Astrocyte (in vitro differentiated cells and primary cell): ENCODE measurements at regions not wholly inside any gene's neighbourhood (a gene's known extent, or its start where the extent isn't known, plus 50 kb on each side); places are given as distances from the start of the nearest gene placed in this dataset.

Experiments used
- DNase-seq: peaks from one replicate; pipeline ENCODE4 v3.0.0-alpha.2; 2010; ENCODE audit warnings: low read depth
- FAIRE-seq: peaks from 2 replicates; lab custom pipeline; 2011; peaks lifted over from hg19 to GRCh38; lab: Jason Lieb, UNC
- H2AFZ ChIP-seq: 2 replicates; pipeline ENCODE4 v1.6.0; 2012; ENCODE audit warnings: low read depth, low read length, inconsistent platforms
- H3K27ac ChIP-seq: 2 replicates; pipeline ENCODE4 v1.5.1; 2011; ENCODE audit warnings: low read depth, low read length, inconsistent platforms
- H3K27me3 ChIP-seq: 2 replicates; pipeline ENCODE4 v1.6.0; 2011; ENCODE audit warnings: low read length, inconsistent platforms; ENCODE audit not compliant: insufficient read depth
- H3K36me3 ChIP-seq: 2 replicates; pipeline ENCODE4 v1.5.1; 2011; ENCODE audit warnings: low read length, inconsistent platforms; ENCODE audit not compliant: insufficient read depth
- H3K4me1 ChIP-seq: 2 replicates; pipeline ENCODE4 v1.5.1; 2011; ENCODE audit warnings: low read length, inconsistent platforms; ENCODE audit not compliant: insufficient read depth
- H3K4me2 ChIP-seq: 2 replicates; pipeline ENCODE4 v1.6.0; 2012; ENCODE audit warnings: low read length, inconsistent platforms
- H3K4me3 ChIP-seq: 2 replicates; pipeline ENCODE4 v1.5.1; 2011; ENCODE audit warnings: low read depth, mild to moderate bottlenecking, low read length, inconsistent platforms; ENCODE audit not compliant: insufficient read depth
- H3K79me2 ChIP-seq: 2 replicates; pipeline ENCODE4 v1.6.0; 2012; ENCODE audit warnings: mild to moderate bottlenecking, low read length, inconsistent platforms; ENCODE audit not compliant: insufficient read depth
- H3K9ac ChIP-seq: 2 replicates; pipeline ENCODE4 v1.6.0; 2012; ENCODE audit warnings: mild to moderate bottlenecking, low read length, inconsistent platforms
- H3K9me3 ChIP-seq: 2 replicates; pipeline ENCODE4 v1.5.1; 2012; ENCODE audit warnings: low read depth, mild to moderate bottlenecking, low read length, inconsistent platforms; ENCODE audit not compliant: insufficient read depth
- H4K20me1 ChIP-seq: 2 replicates; pipeline ENCODE4 v1.6.0; 2012; ENCODE audit warnings: low read length, inconsistent platforms; ENCODE audit not compliant: insufficient read depth
- H3K27ac Mint-ChIP-seq: one replicate; pipeline ENCODE4 v1.8.0; 2021; ENCODE audit warnings: mild to moderate bottlenecking, mixed read lengths; ENCODE audit not compliant: unreplicated experiment
- H3K27me3 Mint-ChIP-seq: one replicate; pipeline ENCODE4 v1.8.0; 2021; ENCODE audit warnings: low read depth, mixed read lengths; ENCODE audit not compliant: unreplicated experiment
- H3K36me3 Mint-ChIP-seq: one replicate; pipeline ENCODE4 v1.8.0; 2021; ENCODE audit warnings: low read depth, mixed read lengths; ENCODE audit not compliant: unreplicated experiment
- H3K4me1 Mint-ChIP-seq: one replicate; pipeline ENCODE4 v1.8.0; 2021; ENCODE audit warnings: low read depth, mixed read lengths; ENCODE audit not compliant: unreplicated experiment
- H3K4me3 Mint-ChIP-seq: one replicate; pipeline ENCODE4 v1.8.0; 2021; ENCODE audit warnings: mild to moderate bottlenecking, moderate library complexity, mixed read lengths; ENCODE audit not compliant: unreplicated experiment
- H3K9me3 Mint-ChIP-seq: one replicate; pipeline ENCODE4 v1.8.0; 2021; ENCODE audit warnings: mild to moderate bottlenecking, mixed read lengths; ENCODE audit not compliant: unreplicated experiment
- EZH2 ChIP-seq: IDR thresholded peaks from 2 replicates; pipeline ENCODE4 v1.6.1; 2012; ENCODE audit warnings: mild to moderate bottlenecking, low read length, inconsistent platforms; ENCODE audit not compliant: insufficient read depth
- TF ChIP-seq, protein P1 (sequence below): IDR thresholded peaks from 2 replicates; pipeline ENCODE4 v1.5.1; 2011; ENCODE audit warnings: low read depth, mild to moderate bottlenecking, inconsistent platforms, low read length, moderate library complexity; ENCODE audit not compliant: insufficient read depth

DNA sequence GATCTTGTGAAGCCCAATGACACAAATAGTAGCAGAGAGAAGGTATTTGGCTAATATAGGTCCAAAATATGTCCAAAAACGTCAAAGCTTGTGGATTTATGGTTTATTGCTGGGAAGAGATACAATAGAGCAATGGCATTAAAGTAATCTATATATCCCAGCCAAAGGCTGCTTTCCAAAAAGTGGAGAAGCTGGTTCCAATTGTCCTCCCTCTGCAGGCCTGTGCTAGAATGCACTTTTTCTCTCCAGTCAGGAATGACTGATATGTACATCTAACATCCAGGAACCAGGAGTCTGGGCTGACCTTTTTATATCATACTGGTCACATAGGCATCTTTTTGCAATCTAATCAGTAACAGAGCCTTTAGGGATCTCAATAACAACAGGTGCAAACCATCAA lies 167.1 kb upstream of the FAM3C start:
- H3K4me3 Mint-ChIP-seq = no peak overlapping the region
- no peaks in the 10 kb centered on the region for H3K9me3 Mint-ChIP-seq
- FAIRE-seq = no peak
- TF ChIP-seq, protein P1, sequence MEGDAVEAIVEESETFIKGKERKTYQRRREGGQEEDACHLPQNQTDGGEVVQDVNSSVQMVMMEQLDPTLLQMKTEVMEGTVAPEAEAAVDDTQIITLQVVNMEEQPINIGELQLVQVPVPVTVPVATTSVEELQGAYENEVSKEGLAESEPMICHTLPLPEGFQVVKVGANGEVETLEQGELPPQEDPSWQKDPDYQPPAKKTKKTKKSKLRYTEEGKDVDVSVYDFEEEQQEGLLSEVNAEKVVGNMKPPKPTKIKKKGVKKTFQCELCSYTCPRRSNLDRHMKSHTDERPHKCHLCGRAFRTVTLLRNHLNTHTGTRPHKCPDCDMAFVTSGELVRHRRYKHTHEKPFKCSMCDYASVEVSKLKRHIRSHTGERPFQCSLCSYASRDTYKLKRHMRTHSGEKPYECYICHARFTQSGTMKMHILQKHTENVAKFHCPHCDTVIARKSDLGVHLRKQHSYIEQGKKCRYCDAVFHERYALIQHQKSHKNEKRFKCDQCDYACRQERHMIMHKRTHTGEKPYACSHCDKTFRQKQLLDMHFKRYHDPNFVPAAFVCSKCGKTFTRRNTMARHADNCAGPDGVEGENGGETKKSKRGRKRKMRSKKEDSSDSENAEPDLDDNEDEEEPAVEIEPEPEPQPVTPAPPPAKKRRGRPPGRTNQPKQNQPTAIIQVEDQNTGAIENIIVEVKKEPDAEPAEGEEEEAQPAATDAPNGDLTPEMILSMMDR = peak; percentile 21
- no peak for TF ChIP-seq EZH2
- Histone ChIP-seq H3K4me1 (no peaks in the 10 kb centered on the region), H4K20me1 (no peaks in the 10 kb centered on the region), H3K4me3 (no peak overlapping the region), H3K36me3 (no peaks in the 10 kb centered on the region), H3K9me3 (no peaks in the 10 kb centered on the region), H3K9ac (no peak overlapping the region), H3K27ac (no peak overlapping the region), H3K79me2 (no peaks in the 10 kb centered on the region), H2AFZ (no peak overlapping the region), H3K4me2 (no peak overlapping the region), H3K27me3 (no peaks in the 10 kb centered on the region)
- peak overlapping the region; percentile 77 for H3K27ac Mint-ChIP-seq
- H3K4me1 Mint-ChIP-seq = peaks cover 7% of the 10 kb centered on the region
- DNase-seq = no peak
- H3K27me3 Mint-ChIP-seq = no peaks in the 10 kb centered on the region
- H3K36me3 Mint-ChIP-seq = no peaks in the 10 kb centered on the region

DNA sequence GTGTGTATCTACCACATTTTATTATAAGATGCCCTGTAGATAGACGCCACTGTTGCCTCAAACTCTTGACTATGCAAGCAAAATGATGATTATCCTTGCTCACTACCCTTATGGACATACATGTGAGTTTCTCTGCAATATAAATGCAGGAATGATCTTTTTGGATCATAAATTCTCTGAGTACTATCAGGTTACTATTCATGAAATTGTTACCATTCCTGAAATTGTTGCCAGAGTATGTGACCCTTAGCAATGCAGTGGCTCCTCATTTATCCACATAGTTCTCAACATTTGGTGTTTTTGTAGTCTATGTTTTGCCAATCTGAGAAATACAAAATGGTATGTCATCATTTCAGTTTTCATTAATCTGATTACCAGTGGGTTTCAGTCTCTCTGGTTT lies 166.2 kb upstream of the FAM3C start:
- H3K9ac ChIP-seq = no peak overlapping the region
- H4K20me1 ChIP-seq = no peaks in the 10 kb centered on the region
- H3K27me3 ChIP-seq = no peaks in the 10 kb centered on the region
- no peaks in the 10 kb centered on the region for H3K9me3 ChIP-seq
- Mint-ChIP-seq H3K36me3 (no peaks in the 10 kb centered on the region), H3K9me3 (no peaks in the 10 kb centered on the region), H3K27me3 (no peaks in the 10 kb centered on the region), H3K4me3 (no peak overlapping the region), H3K4me1 (peaks cover 9% of the 10 kb centered on the region), H3K27ac (peak overlapping the region; percentile 77)
- no peaks in the 10 kb centered on the region for H3K36me3 ChIP-seq
- TF ChIP-seq, protein P1 = no peak
- TF ChIP-seq EZH2 = no peak
- no peaks in the 10 kb centered on the region for H3K4me1 ChIP-seq
- no peak overlapping the region for H3K27ac ChIP-seq
- peak; percentile 42 for DNase-seq
- no peak overlapping the region for H2AFZ ChIP-seq
- FAIRE-seq = no peak
- no peaks in the 10 kb centered on the region for H3K79me2 ChIP-seq
- H3K4me3 ChIP-seq = no peak overlapping the region
- no peak overlapping the region for H3K4me2 ChIP-seq

DNA sequence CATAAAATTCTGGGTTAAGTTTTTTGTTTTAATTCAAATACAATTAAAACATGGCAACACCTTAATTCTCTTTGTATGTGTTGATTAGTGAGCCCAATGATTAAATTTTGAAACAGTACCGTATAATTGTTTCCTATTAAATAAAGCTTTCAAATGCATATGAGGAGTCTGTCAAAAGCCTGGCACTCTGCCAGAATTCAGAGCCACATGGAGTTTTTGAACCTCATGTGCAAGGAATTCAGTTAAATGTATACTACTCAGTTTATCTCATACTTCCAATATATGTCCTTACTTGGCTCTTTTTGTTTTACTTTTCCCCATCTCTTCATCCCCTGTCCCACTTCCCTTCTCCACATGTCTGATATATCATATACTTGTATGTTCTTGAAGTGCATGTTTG lies 165.6 kb upstream of the FAM3C start:
- H3K9me3 Mint-ChIP-seq = no peaks in the 10 kb centered on the region
- TF ChIP-seq EZH2 = no peak
- TF ChIP-seq, protein P1 = no peak
- Histone ChIP-seq H3K36me3 (no peaks in the 10 kb centered on the region), H3K4me3 (no peak overlapping the region), H3K9me3 (no peaks in the 10 kb centered on the region), H3K27me3 (no peaks in the 10 kb centered on the region), H3K9ac (no peak overlapping the region), H2AFZ (no peak overlapping the region), H3K27ac (no peak overlapping the region), H3K4me2 (no peak overlapping the region), H4K20me1 (no peaks in the 10 kb centered on the region), H3K79me2 (no peaks in the 10 kb centered on the region), H3K4me1 (no peaks in the 10 kb centered on the region)
- peak overlapping the region; percentile 10 for H3K27ac Mint-ChIP-seq
- FAIRE-seq (no peak), DNase-seq (no peak)
- no peaks in the 10 kb centered on the region for H3K27me3 Mint-ChIP-seq
- H3K4me3 Mint-ChIP-seq = no peak overlapping the region
- H3K4me1 Mint-ChIP-seq = peaks cover 9% of the 10 kb centered on the region
- no peaks in the 10 kb centered on the region for H3K36me3 Mint-ChIP-seq
